CD4-positive, alpha-beta T cell treated with Interleukin-4 for 4 hours (primary cell): ENCODE measurements at regions not wholly inside any gene's neighbourhood (a gene's known extent, or its start where the extent isn't known, plus 50 kb on each side); places are given as distances from the start of the nearest gene placed in this dataset.
"Not testable (repeated sequence)": the region's sequence is repeated elsewhere in the genome, so short reads cannot be mapped to it uniquely, and the experiment has no call there.

Source experiments
- DNase-seq: peaks from one replicate; pipeline ENCODE4 v3.0.0-alpha.2; 2020

- not testable (repeated sequence) for DNase-seq
These were observed 243.5 kb downstream of the FOXD4L6 start for GRCh38 chr9:40884902-40885490.

GRCh38 chr9:40884072-40884901, 244.2 kb downstream of the FOXD4L6 start:
- DNase-seq: no peak

DNA sequence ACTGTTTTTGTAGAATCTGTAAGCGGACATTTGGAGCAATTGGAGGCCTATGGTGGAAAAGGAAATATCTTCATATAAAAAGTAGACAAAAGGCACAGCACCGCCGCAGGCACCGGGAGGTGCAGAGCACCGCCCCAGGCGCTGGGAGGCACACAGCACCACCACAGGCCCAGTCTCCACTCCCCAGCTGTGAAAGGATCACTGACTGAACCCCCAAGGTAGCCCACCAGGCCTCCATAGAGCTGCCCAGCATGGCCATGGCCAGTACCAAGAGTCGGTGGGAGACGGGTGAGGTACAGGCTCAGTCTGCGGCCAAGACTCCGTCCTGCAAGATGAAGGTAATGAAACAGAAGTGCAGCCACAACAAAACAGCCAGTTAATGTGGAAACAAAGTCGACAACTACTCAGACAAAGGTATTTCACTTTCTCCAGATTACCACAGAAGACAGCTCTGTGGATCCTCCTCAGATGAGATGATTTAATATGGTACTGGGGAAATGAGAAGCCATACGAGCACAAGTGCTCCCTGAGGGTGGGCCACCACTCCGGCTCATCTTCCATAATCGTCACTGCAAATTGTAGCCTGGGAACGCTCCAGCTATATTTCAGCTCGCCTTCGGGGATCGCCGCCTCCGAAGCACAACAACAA, 244.9 kb downstream of the FOXD4L6 start:
- DNase-seq: not testable (repeated sequence)

- DNase-seq: not testable (repeated sequence)
These were observed 254.7 kb downstream of the FOXD4L6 start for GRCh38 chr9:40873753-40874295.

- not testable (repeated sequence) for DNase-seq
These were observed 260.0 kb downstream of the FOXD4L6 start for GRCh38 chr9:40868437-40868836.
